Prostate gland (tissue), 2 donors: ENCODE measurements at regions not wholly inside any gene's neighbourhood (a gene's known extent, or its start where the extent isn't known, plus 50 kb on each side); places are given as distances from the start of the nearest gene placed in this dataset.

Source experiments
- POLR2A ChIP-seq: fragments of 450-650 bp; IDR thresholded peaks from one replicate; pipeline ENCODE4 v1.6.1; 2016; ENCODE audit warnings: antibody characterized with exemption, mild to moderate bottlenecking
- POLR2AphosphoS5 ChIP-seq: sonication (generic); formaldehyde crosslinking; IDR thresholded peaks from one replicate; pipeline ENCODE4 v1.6.1; 2017; ENCODE audit warnings: antibody characterized with exemption
- TF ChIP-seq, protein P1 (sequence below), 4 experiments: fragments of 200-600 bp in 2 of 4; fragments of 450-650 bp in 2 of 4; sonication (generic) in 2 of 4; IDR thresholded peaks; 1 replicate in 3 of 4; 2 replicates in 1 of 4; pipeline ENCODE4 v1.5.1; 2016 to 2019; ENCODE audit warnings: antibody characterized with exemption in 4 of 4, mild to moderate bottlenecking in 2 of 4, moderate library complexity in 2 of 4

DNA sequence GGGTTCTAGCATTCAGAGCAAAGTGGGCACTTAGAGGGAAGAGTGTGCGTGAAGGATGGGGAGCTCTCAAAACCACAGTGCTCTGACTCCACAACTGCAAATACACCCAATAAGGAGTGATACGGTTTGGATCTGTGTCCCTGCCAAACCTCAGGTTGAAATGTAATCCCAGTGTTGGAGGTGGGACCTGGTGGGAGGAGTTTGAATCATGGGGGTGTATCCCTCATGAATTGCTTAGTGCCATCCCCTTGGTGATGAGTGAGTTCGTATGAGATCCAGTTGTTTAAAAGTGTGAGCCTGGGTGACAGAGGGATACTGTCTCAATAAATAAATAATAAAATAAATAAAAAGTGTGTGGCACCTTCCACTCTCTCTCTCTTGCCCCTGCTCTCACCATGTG, 50.3 kb upstream of the CCDC85A start:
- TF ChIP-seq, protein P1, sequence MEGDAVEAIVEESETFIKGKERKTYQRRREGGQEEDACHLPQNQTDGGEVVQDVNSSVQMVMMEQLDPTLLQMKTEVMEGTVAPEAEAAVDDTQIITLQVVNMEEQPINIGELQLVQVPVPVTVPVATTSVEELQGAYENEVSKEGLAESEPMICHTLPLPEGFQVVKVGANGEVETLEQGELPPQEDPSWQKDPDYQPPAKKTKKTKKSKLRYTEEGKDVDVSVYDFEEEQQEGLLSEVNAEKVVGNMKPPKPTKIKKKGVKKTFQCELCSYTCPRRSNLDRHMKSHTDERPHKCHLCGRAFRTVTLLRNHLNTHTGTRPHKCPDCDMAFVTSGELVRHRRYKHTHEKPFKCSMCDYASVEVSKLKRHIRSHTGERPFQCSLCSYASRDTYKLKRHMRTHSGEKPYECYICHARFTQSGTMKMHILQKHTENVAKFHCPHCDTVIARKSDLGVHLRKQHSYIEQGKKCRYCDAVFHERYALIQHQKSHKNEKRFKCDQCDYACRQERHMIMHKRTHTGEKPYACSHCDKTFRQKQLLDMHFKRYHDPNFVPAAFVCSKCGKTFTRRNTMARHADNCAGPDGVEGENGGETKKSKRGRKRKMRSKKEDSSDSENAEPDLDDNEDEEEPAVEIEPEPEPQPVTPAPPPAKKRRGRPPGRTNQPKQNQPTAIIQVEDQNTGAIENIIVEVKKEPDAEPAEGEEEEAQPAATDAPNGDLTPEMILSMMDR (IDR thresholded peaks at IDR 0.05): no peak
- no peak for TF ChIP-seq POLR2A
- no peak for TF ChIP-seq POLR2AphosphoS5
